B cell (primary cell): ENCODE measurements at regions not wholly inside any gene's neighbourhood (a gene's known extent, or its start where the extent isn't known, plus 50 kb on each side); places are given as distances from the start of the nearest gene placed in this dataset.

Source experiments
- EZH2 ChIP-seq: IDR thresholded peaks from 2 replicates; pipeline ENCODE4 v1.6.1; 2012; ENCODE audit warnings: borderline replicate concordance, low read depth, mild to moderate bottlenecking, moderate library complexity, low read length; ENCODE audit not compliant: insufficient read depth, poor library complexity, severe bottlenecking
- TF ChIP-seq, protein P1 (sequence below): fragments of 200-600 bp; IDR thresholded peaks from one replicate; pipeline ENCODE4 v1.8.0; 2022; ENCODE audit warnings: antibody characterized with exemption, mild to moderate bottlenecking

DNA sequence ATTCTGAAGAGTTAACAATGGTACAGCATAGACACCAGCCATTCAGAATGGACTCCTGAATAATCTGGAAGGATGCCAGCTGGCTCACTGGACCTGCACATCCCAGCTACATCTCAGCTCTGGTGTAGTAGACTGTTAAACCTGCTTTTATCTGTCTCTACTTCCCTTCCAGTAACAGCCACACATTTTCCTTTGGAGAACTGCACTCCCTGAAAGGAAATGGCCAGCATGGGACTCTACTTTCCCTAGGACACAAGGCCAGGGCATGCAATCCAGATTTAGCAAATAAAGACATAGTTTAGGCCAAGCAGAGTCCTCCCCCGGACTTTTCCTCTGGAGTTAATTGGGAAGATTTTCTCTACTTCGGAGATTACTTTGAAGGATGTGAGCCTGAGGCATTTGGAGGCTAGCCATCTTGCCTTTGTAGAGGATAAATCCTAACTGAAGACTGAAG lies 82.7 kb upstream of the TCF12 start:
- TF ChIP-seq, protein P1, sequence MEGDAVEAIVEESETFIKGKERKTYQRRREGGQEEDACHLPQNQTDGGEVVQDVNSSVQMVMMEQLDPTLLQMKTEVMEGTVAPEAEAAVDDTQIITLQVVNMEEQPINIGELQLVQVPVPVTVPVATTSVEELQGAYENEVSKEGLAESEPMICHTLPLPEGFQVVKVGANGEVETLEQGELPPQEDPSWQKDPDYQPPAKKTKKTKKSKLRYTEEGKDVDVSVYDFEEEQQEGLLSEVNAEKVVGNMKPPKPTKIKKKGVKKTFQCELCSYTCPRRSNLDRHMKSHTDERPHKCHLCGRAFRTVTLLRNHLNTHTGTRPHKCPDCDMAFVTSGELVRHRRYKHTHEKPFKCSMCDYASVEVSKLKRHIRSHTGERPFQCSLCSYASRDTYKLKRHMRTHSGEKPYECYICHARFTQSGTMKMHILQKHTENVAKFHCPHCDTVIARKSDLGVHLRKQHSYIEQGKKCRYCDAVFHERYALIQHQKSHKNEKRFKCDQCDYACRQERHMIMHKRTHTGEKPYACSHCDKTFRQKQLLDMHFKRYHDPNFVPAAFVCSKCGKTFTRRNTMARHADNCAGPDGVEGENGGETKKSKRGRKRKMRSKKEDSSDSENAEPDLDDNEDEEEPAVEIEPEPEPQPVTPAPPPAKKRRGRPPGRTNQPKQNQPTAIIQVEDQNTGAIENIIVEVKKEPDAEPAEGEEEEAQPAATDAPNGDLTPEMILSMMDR: no peak
- no peak for TF ChIP-seq EZH2
